OCI-LY1 (cell line): ENCODE measurements at regions not wholly inside any gene's neighbourhood (a gene's known extent, or its start where the extent isn't known, plus 50 kb on each side); places are given as distances from the start of the nearest gene placed in this dataset.

Source experiments
- CTCF ChIP-seq: fragments of 200-600 bp; sonication (generic), shearing (Covaris generic); IDR thresholded peaks from 2 replicates; pipeline ENCODE4 v1.5.1; 2017; ENCODE audit warnings: mild to moderate bottlenecking, antibody characterized with exemption, low read length, moderate library complexity, mixed read lengths
- EZH2 ChIP-seq: fragments of 200-600 bp; sonication (generic), shearing (Covaris generic); IDR thresholded peaks from 2 replicates; pipeline ENCODE4 v1.8.0; 2017; ENCODE audit warnings: borderline replicate concordance, mixed run types, mild to moderate bottlenecking, antibody characterized with exemption, low read length, moderate library complexity, mixed read lengths

DNA sequence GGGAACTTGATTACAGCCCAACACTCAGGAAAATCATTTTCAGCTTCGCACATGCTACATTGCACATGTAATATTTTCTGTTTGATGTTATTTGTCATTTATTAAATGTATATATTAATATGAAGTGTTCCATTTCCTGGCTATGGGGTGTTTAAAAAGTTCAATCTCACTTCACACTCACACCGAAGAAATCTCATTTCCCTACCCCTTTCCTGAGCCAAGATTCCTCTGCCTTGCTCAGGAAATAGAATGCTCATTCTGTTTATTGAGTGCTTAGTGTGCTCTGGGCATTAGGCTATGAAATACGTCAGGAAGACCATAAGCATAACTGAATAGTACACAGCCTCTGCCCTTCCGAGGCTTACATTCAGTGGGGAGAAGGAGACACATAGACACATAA lies 331.9 kb upstream of the TSHZ3 start:
- TF ChIP-seq CTCF (no peak), EZH2 (no peak)
